ENCODE measurements at regions not wholly inside any gene's neighbourhood (a gene's known extent, or its start where the extent isn't known, plus 50 kb on each side); places are given as distances from the start of the nearest gene placed in this dataset.

GRCh38 chr13:34561033-34561432 is 381.0 kb upstream of the NBEA start:
- Histone ChIP-seq H3K79me1 (ENCODE audit: insufficient read depth, low read depth, low read length, poor library complexity, severe bottlenecking) (no peaks in the 10 kb centered on the region), H3K23me2 (ENCODE audit: insufficient read length, low read depth, low read length, poor library complexity, severe bottlenecking) (no peaks in the 10 kb centered on the region), H3K56ac (ENCODE audit: insufficient read length, low read depth, low read length) (no peak overlapping the region), H4K91ac (ENCODE audit: insufficient read length, low read depth, low read length) (no peak overlapping the region), H2AK5ac (ENCODE audit: insufficient read length, low read length) (no peak overlapping the region), H3K14ac (ENCODE audit: insufficient read depth, low read length) (no peak overlapping the region), H3K9ac (ENCODE audit: extremely low read depth, insufficient read length, low read length) (no peak overlapping the region), H2BK5ac (ENCODE audit: insufficient read length, low read length) (no peak overlapping the region), H3K9me3 (ENCODE audit: control insufficient read depth, low read depth, low read length) (no peaks in the 10 kb centered on the region), H2BK12ac (ENCODE audit: insufficient read length, low read depth, low read length) (no peak overlapping the region), H3K27ac (ENCODE audit: insufficient read length, low read depth, low read length) (no peak overlapping the region), H3K18ac (ENCODE audit: insufficient read length, low read depth, low read length) (no peak overlapping the region), H4K20me1 (ENCODE audit: control insufficient read depth, insufficient read depth, insufficient read length) (no peaks in the 10 kb centered on the region), H2BK120ac (ENCODE audit: low read depth, low read length, poor library complexity, severe bottlenecking) (no peak overlapping the region), H3K4ac (ENCODE audit: low read depth, low read length) (no peak overlapping the region), H2BK20ac (ENCODE audit: low read depth, low read length, poor library complexity, severe bottlenecking) (no peak overlapping the region), H4K8ac (replicated peaks; ENCODE audit: insufficient read length, low read depth, low read length) (no peak overlapping the region), H3K27me3 (ENCODE audit: insufficient read depth, low read length) (no peaks in the 10 kb centered on the region), H4K5ac (ENCODE audit: insufficient read length, low read depth, low read length) (no peak overlapping the region), H3K23ac (ENCODE audit: insufficient read length, low read depth, low read length) (no peak overlapping the region), H3K79me2 (ENCODE audit: insufficient read depth, low read length) (no peaks in the 10 kb centered on the region), H2BK15ac (ENCODE audit: low read depth, low read length) (no peak overlapping the region), H2AFZ (ENCODE audit: low read length) (no peak overlapping the region), H3K4me2 (ENCODE audit: insufficient read depth, insufficient read length, low read length) (no peak overlapping the region), H3K4me1 (ENCODE audit: insufficient read depth, low read length) (no peaks in the 10 kb centered on the region), H3T11ph (ENCODE audit: low read length) (no peak overlapping the region)
- no peak overlapping the region for H3K27ac Mint-ChIP-seq
- H3K36me3 Mint-ChIP-seq (ENCODE audit: insufficient read depth in 1 of 3, low read depth in 3 of 3): no peaks in the 10 kb centered on the region
- no peak for TF ChIP-seq CTCF (conservative IDR thresholded peaks at IDR 0.05)
- H3K4me1 Mint-ChIP-seq: no peaks in the 10 kb centered on the region
- no peak for DNase-seq
- no peaks in the 10 kb centered on the region; a peak in 1 of 5 replicates for H3K9me3 Mint-ChIP-seq
- no peak overlapping the region for H3K4me3 Mint-ChIP-seq
- H3K27me3 Mint-ChIP-seq (ENCODE audit: low read depth): no peaks in the 10 kb centered on the region
- WGBS (ENCODE audit: extremely low coverage, insufficient read length, low lambda C conversion rate): no CpG with 5 or more reads among the region's 7 CpGs

Data from H9 (cell line).